HCT116 (cell line): ENCODE measurements at regions not wholly inside any gene's neighbourhood (a gene's known extent, or its start where the extent isn't known, plus 50 kb on each side); places are given as distances from the start of the nearest gene placed in this dataset.

Experiments used
- CTCF ChIP-seq, 3 experiments: fragments of 200-600 bp in 1 of 3; sonication (generic) in 1 of 3; IDR thresholded peaks in 2 of 3; conservative IDR thresholded peaks in 1 of 3; 2 replicates each; pipeline ENCODE4 v1.5.1; 2012 to 2017; ENCODE audit warnings: low read depth in 2 of 3, low read length in 2 of 3, antibody characterized with exemption in 1 of 3, borderline replicate concordance in 1 of 3, control low read depth in 1 of 3, mild to moderate bottlenecking in 1 of 3, mixed read lengths in 1 of 3, mixed run types in 1 of 3, moderate library complexity in 1 of 3; ENCODE audit not compliant: insufficient read depth in 1 of 3
- ELF1 ChIP-seq: IDR thresholded peaks from 2 replicates; pipeline ENCODE4 v1.6.1; 2012; ENCODE audit warnings: low read depth, borderline replicate concordance
- EZH2 ChIP-seq: fragments of 200-600 bp; sonication (generic); IDR thresholded peaks from 2 replicates; pipeline ENCODE4 v1.6.1; 2017; ENCODE audit warnings: antibody characterized with exemption, mixed run types
- POLR2A ChIP-seq: IDR thresholded peaks from 2 replicates; pipeline ENCODE4 v1.7.0; 2011; ENCODE audit warnings: borderline replicate concordance; ENCODE audit not compliant: insufficient read depth, insufficient read length; ENCODE audit errors: extremely low read depth
- POLR2AphosphoS5 ChIP-seq: IDR thresholded peaks from 2 replicates; pipeline ENCODE4 v1.6.1; 2011; ENCODE audit warnings: mild to moderate bottlenecking, low read depth, low read length, moderate library complexity
- SRF ChIP-seq: IDR thresholded peaks from 2 replicates; pipeline ENCODE4 v1.6.1; 2012; ENCODE audit warnings: low read depth
- ZBTB33 ChIP-seq: IDR thresholded peaks from 2 replicates; pipeline ENCODE4 v1.6.1; 2011; ENCODE audit warnings: mild to moderate bottlenecking, low read length, moderate library complexity; ENCODE audit not compliant: insufficient replicate concordance; ENCODE audit errors: extremely low read depth

DNA sequence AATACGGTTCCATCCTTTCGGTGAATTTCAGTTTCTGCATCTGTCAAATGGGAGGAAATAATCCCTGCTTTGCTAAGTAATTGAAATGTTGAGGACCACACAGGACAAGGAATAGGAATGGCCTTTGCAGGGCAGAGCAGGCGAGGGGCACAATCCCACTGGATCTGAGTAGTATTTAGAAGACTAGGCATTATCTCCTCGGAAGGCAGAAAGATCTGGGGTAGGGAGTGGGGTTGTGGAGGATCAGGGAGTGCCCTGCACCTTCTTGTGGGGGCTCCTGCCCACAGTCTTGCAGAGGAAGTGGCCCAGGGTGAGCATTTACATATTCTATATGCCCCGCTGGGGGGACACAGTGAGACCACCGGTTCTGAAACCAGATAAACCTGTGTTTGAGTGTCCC is 87.1 kb upstream of the SIRPA start:
- TF ChIP-seq CTCF (IDR thresholded peaks at IDR 0.05 in 2 of 3, conservative IDR thresholded peaks at IDR 0.05 in 1 of 3; ENCODE audit: borderline replicate concordance in 1 of 3, insufficient read depth in 1 of 3, low read depth in 2 of 3, low read length in 2 of 3) = no peak
- TF ChIP-seq POLR2A = no peak
- no peak for TF ChIP-seq POLR2AphosphoS5
- no peak for TF ChIP-seq SRF
- no peak for TF ChIP-seq ZBTB33
- TF ChIP-seq ELF1 = no peak
- no peak for TF ChIP-seq EZH2
